SK-N-SH (cell line): ENCODE measurements at regions not wholly inside any gene's neighbourhood (a gene's known extent, or its start where the extent isn't known, plus 50 kb on each side); places are given as distances from the start of the nearest gene placed in this dataset.

Source experiments
- CTCF ChIA-PET: fragments of 300-600, 350-600 bp; formaldehyde crosslinking; extraction: SDS; loops from one replicate; lab custom pipeline; 2021; lab: Yijun Ruan, JAX
- POLR2A ChIA-PET: fragments of 350-600 bp; sonication (Branson Sonifier 250); formaldehyde crosslinking; extraction: SDS; loops from one replicate; lab custom pipeline; 2020; ENCODE audit warnings: antibody characterized with exemption, inconsistent platforms; lab: Yijun Ruan, JAX
- DNase-seq: peaks from one replicate; pipeline ENCODE4 v3.0.0; 2012
- H2AFZ ChIP-seq: fragments of 200-600 bp; sonication (generic); 2 replicates; pipeline ENCODE4 v1.8.1; 2016; ENCODE audit warnings: antibody characterized with exemption, mild to moderate bottlenecking, low read depth
- H3F3A ChIP-seq: fragments of 200-600 bp; sonication (generic); replicated peaks from 2 replicates; pipeline ENCODE3; 2016; ENCODE audit warnings: antibody characterized with exemption, mild to moderate bottlenecking; ENCODE audit not compliant: insufficient read depth
- H3K27ac ChIP-seq, 2 experiments: fragments of 200-500 bp in 1 of 2; fragments of 200-600 bp in 1 of 2; sonication (Bioruptor generic) in 1 of 2; sonication (generic), shearing (Covaris generic) in 1 of 2; 2 replicates each; pipeline versions ENCODE4 v1.5.1 to v1.6.1; 2014 to 2016; ENCODE audit warnings: low read depth in 2 of 2, inconsistent platforms in 1 of 2, low read length in 1 of 2, mild to moderate bottlenecking in 1 of 2, mixed read lengths in 1 of 2
- H3K27me3 ChIP-seq: fragments of 200-600 bp; sonication (generic), shearing (Covaris generic); 2 replicates; pipeline ENCODE4 v1.6.1; 2016; ENCODE audit warnings: mixed run types; ENCODE audit not compliant: insufficient read depth
- H3K36me3 ChIP-seq, 2 experiments: fragments of 200-500 bp in 1 of 2; fragments of 200-600 bp in 1 of 2; sonication (Bioruptor generic) in 1 of 2; sonication (generic) in 1 of 2; replicated peaks in 1 of 2; 2 replicates each; pipeline versions ENCODE3 to v1.5.1; 2014 to 2016; ENCODE audit warnings: low read length in 1 of 2, mild to moderate bottlenecking in 1 of 2; ENCODE audit not compliant: insufficient read depth in 2 of 2, control insufficient read depth in 1 of 2
- H3K4me1 ChIP-seq, 2 experiments: fragments of 200-500 bp in 1 of 2; fragments of 200-600 bp in 1 of 2; sonication (Bioruptor generic) in 1 of 2; sonication (generic), shearing (Covaris generic) in 1 of 2; 2 replicates each; pipeline versions ENCODE4 v1.5.1 to v1.6.1; 2014 to 2016; ENCODE audit warnings: low read depth in 1 of 2, low read length in 1 of 2, mixed run types in 1 of 2; ENCODE audit not compliant: insufficient read depth in 2 of 2, control insufficient read depth in 1 of 2
- H3K4me2 ChIP-seq: fragments of 200-600 bp; sonication (generic), shearing (Covaris generic); 2 replicates; pipeline ENCODE4 v1.6.1; 2017; ENCODE audit warnings: mixed run types
- H3K4me3 ChIP-seq, 2 experiments: fragments of 200-500 bp in 1 of 2; fragments of 200-600 bp in 1 of 2; sonication (Bioruptor generic) in 1 of 2; sonication (generic), shearing (Covaris generic) in 1 of 2; 2 replicates each; pipeline versions ENCODE4 v1.5.1 to v1.8.1; 2014 to 2016; ENCODE audit warnings: low read depth in 2 of 2, inconsistent platforms in 1 of 2, low read length in 1 of 2, mild to moderate bottlenecking in 1 of 2, mixed read lengths in 1 of 2, moderate library complexity in 1 of 2
- H3K79me2 ChIP-seq: fragments of 200-600 bp; sonication (generic); 2 replicates; pipeline ENCODE4 v1.8.1; 2017; ENCODE audit warnings: mild to moderate bottlenecking; ENCODE audit not compliant: insufficient read depth
- H3K9ac ChIP-seq: fragments of 200-600 bp; sonication (generic); 2 replicates; pipeline ENCODE4 v1.6.1; 2017; ENCODE audit warnings: mixed run types
- H3K9me2 ChIP-seq: fragments of 200-600 bp; sonication (generic); 2 replicates; pipeline ENCODE4 v1.6.1; 2017; ENCODE audit warnings: mixed run types
- H3K9me3 ChIP-seq: fragments of 200-600 bp; sonication (generic); 2 replicates; pipeline ENCODE4 v1.6.1; 2017; ENCODE audit warnings: mixed run types, mild to moderate bottlenecking, moderate library complexity
- H4K20me1 ChIP-seq: fragments of 200-600 bp; sonication (generic); 2 replicates; pipeline ENCODE4 v1.6.1; 2017; ENCODE audit warnings: mild to moderate bottlenecking, mixed run types; ENCODE audit not compliant: insufficient read depth
- CHD2 ChIP-seq: fragments of 150-350 bp; IDR thresholded peaks from 2 replicates; pipeline ENCODE4 v1.6.1; 2018; ENCODE audit warnings: low read length; ENCODE audit not compliant: partially characterized antibody
- CTCF ChIP-seq: fragments of 200-600 bp; sonication (generic); IDR thresholded peaks from 2 replicates; pipeline ENCODE4 v1.6.1; 2017; ENCODE audit warnings: antibody characterized with exemption, mild to moderate bottlenecking, moderate library complexity
- FOSL2 ChIP-seq: IDR thresholded peaks from 2 replicates; pipeline ENCODE4 v1.4.0; 2012; ENCODE audit warnings: low read depth, mild to moderate bottlenecking, moderate library complexity, borderline replicate concordance
- FOXJ3 ChIP-seq: sonication (generic); formaldehyde crosslinking; IDR thresholded peaks from 2 replicates; pipeline ENCODE4 v1.5.1; 2020; ENCODE audit warnings: mild to moderate bottlenecking, missing genetic modification reagents
- GABPA ChIP-seq: IDR thresholded peaks from 2 replicates; pipeline ENCODE4 v1.4.0; 2012; ENCODE audit warnings: low read depth, mild to moderate bottlenecking
- GATA2 ChIP-seq: sonication (generic); formaldehyde crosslinking; IDR thresholded peaks from 2 replicates; pipeline ENCODE4 v1.5.0; 2020; ENCODE audit warnings: mild to moderate bottlenecking, missing genetic modification reagents
- IRF3 ChIP-seq: fragments of 150-350 bp; IDR thresholded peaks from 2 replicates; pipeline ENCODE4 v1.6.1; 2016; ENCODE audit warnings: mild to moderate bottlenecking, low read depth, low read length
- JUND ChIP-seq: IDR thresholded peaks from 2 replicates; pipeline ENCODE4 v1.4.0; 2012
- MXI1 ChIP-seq: IDR thresholded peaks from 2 replicates; pipeline ENCODE4 v1.6.1; 2012; ENCODE audit warnings: mild to moderate bottlenecking, low read depth, low read length, improper control_type of control experiment
- NFIC ChIP-seq: IDR thresholded peaks from 2 replicates; pipeline ENCODE4 v1.4.0; 2012; ENCODE audit warnings: borderline replicate concordance
- POLR2AphosphoS5 ChIP-seq: IDR thresholded peaks from 2 replicates; pipeline ENCODE4 v1.6.1; 2012; ENCODE audit warnings: low read depth, low read length
- RCOR1 ChIP-seq: fragments of 150-350 bp; IDR thresholded peaks from 2 replicates; pipeline ENCODE4 v1.6.1; 2017; ENCODE audit warnings: antibody characterized with exemption, low read length
- REST ChIP-seq: IDR thresholded peaks from 2 replicates; pipeline ENCODE4 v1.6.1; 2012; ENCODE audit warnings: mild to moderate bottlenecking, low read depth, low read length, moderate library complexity
- TCF12 ChIP-seq: IDR thresholded peaks from 2 replicates; pipeline ENCODE4 v1.4.0; 2012
- TEAD4 ChIP-seq: IDR thresholded peaks from 2 replicates; pipeline ENCODE4 v1.4.0; 2012; ENCODE audit warnings: mild to moderate bottlenecking, borderline replicate concordance; ENCODE audit not compliant: insufficient read depth
- USF1 ChIP-seq: IDR thresholded peaks from 2 replicates; pipeline ENCODE4 v1.4.0; 2012; ENCODE audit warnings: low read depth, borderline replicate concordance
- YY1 ChIP-seq: IDR thresholded peaks from 2 replicates; pipeline ENCODE4 v1.4.0; 2012; ENCODE audit warnings: low read depth, mild to moderate bottlenecking

- Histone ChIP-seq H2AFZ (no peak overlapping the region), H3K27ac (no peak overlapping the region)
- POLR2A ChIA-PET: no interaction called here
Observed at GRCh38 chr4:124790471-124790870, 77.9 kb upstream of the ANKRD50 start.

More at GRCh38 chr4:124790471-124790870, 77.9 kb upstream of the ANKRD50 start:
- Histone ChIP-seq H3K4me1 (no peaks in the 10 kb centered on the region), H3K4me2 (no peak overlapping the region), H3K79me2 (no peaks in the 10 kb centered on the region), H3K9me2 (no peaks in the 10 kb centered on the region), H3K4me3 (no peak overlapping the region), H3K36me3 (no peaks in the 10 kb centered on the region), H3F3A (peaks cover 3% of the 10 kb centered on the region), H3K27me3 (no peaks in the 10 kb centered on the region), H3K9me3 (no peaks in the 10 kb centered on the region), H4K20me1 (no peaks in the 10 kb centered on the region), H3K9ac (no peak overlapping the region)
- CTCF ChIA-PET: no interaction called here
- TF ChIP-seq YY1: no peak
- no peak for TF ChIP-seq REST
- TF ChIP-seq CTCF: no peak
- no peak for TF ChIP-seq FOXJ3 (CRISPR knock-in tag)
- no peak for TF ChIP-seq GATA2 (CRISPR knock-in tag)
- no peak for TF ChIP-seq IRF3
- TF ChIP-seq RCOR1: no peak
- no peak for TF ChIP-seq USF1
- TF ChIP-seq NFIC: no peak
- no peak for TF ChIP-seq MXI1
- TF ChIP-seq TEAD4: no peak
- no peak for TF ChIP-seq POLR2AphosphoS5
- TF ChIP-seq TCF12: no peak
- TF ChIP-seq FOSL2: no peak
- no peak for TF ChIP-seq CHD2
- TF ChIP-seq JUND: no peak
- no peak for TF ChIP-seq GABPA
- DNase-seq: no peak
